C4-2B (cell line): ENCODE measurements at regions not wholly inside any gene's neighbourhood (a gene's known extent, or its start where the extent isn't known, plus 50 kb on each side); places are given as distances from the start of the nearest gene placed in this dataset.

Experiments
- CTCF ChIP-seq: fragments of 450-650 bp; conservative IDR thresholded peaks from 2 replicates; pipeline ENCODE4 v1.5.1; 2017; ENCODE audit warnings: mild to moderate bottlenecking
- ZFX ChIP-seq: fragments of 450-650 bp; IDR thresholded peaks from 2 replicates; pipeline ENCODE4 v1.6.1; 2017

- TF ChIP-seq CTCF (no peak), ZFX (no peak)
Measured at GRCh38 chr3:76552653-76553052, 487.2 kb upstream of the ROBO2 start.
